H9 (cell line): ENCODE measurements at regions not wholly inside any gene's neighbourhood (a gene's known extent, or its start where the extent isn't known, plus 50 kb on each side); places are given as distances from the start of the nearest gene placed in this dataset.

Experiments used
- DNase-seq: peaks from one replicate; pipeline ENCODE4 v3.0.0-alpha.2; 2017
- H2AFZ ChIP-seq: one replicate; pipeline ENCODE4 v1.6.1; 2013; ENCODE audit warnings: mild to moderate bottlenecking, low read length, control low read depth, moderate library complexity
- H2AK5ac ChIP-seq: 2 replicates; pipeline ENCODE4 v1.6.1; 2013; ENCODE audit warnings: low read length, control low read depth, mixed read lengths; ENCODE audit not compliant: insufficient read length
- H2BK120ac ChIP-seq: one replicate; pipeline ENCODE4 v1.6.1; 2013; ENCODE audit warnings: low read depth, mild to moderate bottlenecking, low read length, control low read depth, inconsistent platforms; ENCODE audit not compliant: poor library complexity, severe bottlenecking
- H2BK12ac ChIP-seq: 2 replicates; pipeline ENCODE4 v1.6.1; 2013; ENCODE audit warnings: low read length, control low read depth, mixed read lengths, low read depth; ENCODE audit not compliant: insufficient read length
- H2BK15ac ChIP-seq: 2 replicates; pipeline ENCODE4 v1.6.1; 2013; ENCODE audit warnings: low read depth, low read length, control low read depth
- H2BK20ac ChIP-seq: one replicate; pipeline ENCODE4 v1.6.1; 2013; ENCODE audit warnings: low read depth, mild to moderate bottlenecking, low read length, control low read depth, inconsistent platforms; ENCODE audit not compliant: poor library complexity, severe bottlenecking
- H2BK5ac ChIP-seq: 2 replicates; pipeline ENCODE4 v1.6.1; 2013; ENCODE audit warnings: low read length, control low read depth, mixed read lengths; ENCODE audit not compliant: insufficient read length
- H3K14ac ChIP-seq: 2 replicates; pipeline ENCODE4 v1.6.1; 2013; ENCODE audit warnings: low read length, control low read depth; ENCODE audit not compliant: insufficient read depth
- H3K18ac ChIP-seq: 2 replicates; pipeline ENCODE4 v1.6.1; 2013; ENCODE audit warnings: low read depth, mild to moderate bottlenecking, mixed read lengths, low read length, control low read depth; ENCODE audit not compliant: insufficient read length
- H3K23ac ChIP-seq: 2 replicates; pipeline ENCODE4 v1.6.1; 2013; ENCODE audit warnings: low read length, control low read depth, mixed read lengths, low read depth; ENCODE audit not compliant: insufficient read length
- H3K23me2 ChIP-seq: 2 replicates; pipeline ENCODE4 v1.6.1; 2013; ENCODE audit warnings: low read depth, mild to moderate bottlenecking, mixed read lengths, low read length, control low read depth; ENCODE audit not compliant: insufficient read length, poor library complexity, severe bottlenecking
- H3K27ac ChIP-seq: 2 replicates; pipeline ENCODE4 v1.5.1; 2013; ENCODE audit warnings: low read length, control low read depth, mixed read lengths, low read depth; ENCODE audit not compliant: insufficient read length
- H3K27me3 ChIP-seq: 2 replicates; pipeline ENCODE4 v1.6.1; 2013; ENCODE audit warnings: low read length, control low read depth, inconsistent platforms; ENCODE audit not compliant: insufficient read depth
- H3K4ac ChIP-seq: 2 replicates; pipeline ENCODE4 v1.6.1; 2013; ENCODE audit warnings: low read depth, mild to moderate bottlenecking, control low read depth, inconsistent platforms, low read length, moderate library complexity
- H3K4me1 ChIP-seq: 2 replicates; pipeline ENCODE4 v1.6.1; 2013; ENCODE audit warnings: low read length, control low read depth, inconsistent platforms; ENCODE audit not compliant: insufficient read depth
- H3K4me2 ChIP-seq: 2 replicates; pipeline ENCODE4 v1.6.1; 2013; ENCODE audit warnings: low read length, control low read depth, mixed read lengths; ENCODE audit not compliant: insufficient read length, insufficient read depth
- H3K56ac ChIP-seq: 2 replicates; pipeline ENCODE4 v1.6.1; 2013; ENCODE audit warnings: low read depth, mild to moderate bottlenecking, mixed read lengths, low read length, control low read depth; ENCODE audit not compliant: insufficient read length
- H3K79me1 ChIP-seq: 2 replicates; pipeline ENCODE4 v1.6.1; 2013; ENCODE audit warnings: low read depth, mild to moderate bottlenecking, moderate library complexity, low read length, control low read depth, inconsistent platforms; ENCODE audit not compliant: insufficient read depth, poor library complexity, severe bottlenecking
- H3K79me2 ChIP-seq: 2 replicates; pipeline ENCODE4 v1.6.1; 2013; ENCODE audit warnings: low read length, control low read depth, inconsistent platforms; ENCODE audit not compliant: insufficient read depth
- H3K9ac ChIP-seq: 2 replicates; pipeline ENCODE4 v1.6.1; 2013; ENCODE audit warnings: low read length, control low read depth, mixed read lengths; ENCODE audit not compliant: insufficient read length; ENCODE audit errors: extremely low read depth
- H3K9me3 ChIP-seq: one replicate; pipeline ENCODE4 v1.6.1; 2013; ENCODE audit warnings: low read depth, low read length, inconsistent platforms; ENCODE audit not compliant: control insufficient read depth
- H3T11ph ChIP-seq: one replicate; pipeline ENCODE4 v1.6.1; 2013; ENCODE audit warnings: mild to moderate bottlenecking, low read length, control low read depth, inconsistent platforms
- H4K20me1 ChIP-seq: one replicate; pipeline ENCODE4 v1.6.1; 2013; ENCODE audit not compliant: control insufficient read depth, insufficient read length, insufficient read depth
- H4K5ac ChIP-seq: 2 replicates; pipeline ENCODE4 v1.6.1; 2013; ENCODE audit warnings: low read depth, mild to moderate bottlenecking, mixed read lengths, low read length, control low read depth; ENCODE audit not compliant: insufficient read length
- H4K8ac ChIP-seq: replicated peaks from 2 replicates; pipeline ENCODE4 v1.6.1; 2013; ENCODE audit warnings: low read length, control low read depth, mixed read lengths, low read depth; ENCODE audit not compliant: insufficient read length
- H4K91ac ChIP-seq: 2 replicates; pipeline ENCODE4 v1.6.1; 2013; ENCODE audit warnings: low read depth, mild to moderate bottlenecking, moderate library complexity, mixed read lengths, low read length, control low read depth; ENCODE audit not compliant: insufficient read length
- H3K27ac Mint-ChIP-seq, 3 experiments: 2 replicates in 2 of 3; 3 replicates in 1 of 3; pipeline ENCODE4 v1.8.0; 2020 to 2021; ENCODE audit warnings: mixed read lengths in 3 of 3, mild to moderate bottlenecking in 1 of 3, moderate library complexity in 1 of 3
- H3K27me3 Mint-ChIP-seq: 2 replicates; pipeline ENCODE4 v1.8.0; 2021; ENCODE audit warnings: low read depth, mild to moderate bottlenecking, moderate library complexity, mixed read lengths
- H3K36me3 Mint-ChIP-seq, 3 experiments: 2 replicates in 2 of 3; 3 replicates in 1 of 3; pipeline ENCODE4 v1.8.0; 2020 to 2021; ENCODE audit warnings: low read depth in 3 of 3, mixed read lengths in 3 of 3; ENCODE audit not compliant: insufficient read depth in 1 of 3
- H3K4me1 Mint-ChIP-seq, 2 experiments: 2 replicates each; pipeline ENCODE4 v1.8.0; 2020; ENCODE audit warnings: mixed read lengths in 2 of 2
- H3K4me3 Mint-ChIP-seq, 2 experiments: 2 replicates in 1 of 2; 3 replicates in 1 of 2; pipeline ENCODE4 v1.8.0; 2020 to 2021; ENCODE audit warnings: mild to moderate bottlenecking in 2 of 2, mixed read lengths in 2 of 2, moderate library complexity in 1 of 2
- H3K9me3 Mint-ChIP-seq, 2 experiments: 2 replicates in 1 of 2; 3 replicates in 1 of 2; pipeline ENCODE4 v1.8.0; 2020; ENCODE audit warnings: mild to moderate bottlenecking in 2 of 2, mixed read lengths in 2 of 2, moderate library complexity in 1 of 2
- CTCF ChIP-seq: fragments of 200-600 bp; sonication (generic); conservative IDR thresholded peaks from 3 replicates; pipeline ENCODE4 v1.8.0; 2021; ENCODE audit warnings: antibody characterized with exemption, mild to moderate bottlenecking
- WGBS: extraction: QIAGEN DNeasy Blood & Tissue Kit; methylation state at CpG from one replicate; pipeline ENCODE4 v1.1.7; 2013; ENCODE audit warnings: missing lambda C conversion rate, low lambda C conversion rate, mixed read lengths; ENCODE audit not compliant: insufficient read length; ENCODE audit errors: extremely low coverage; 5-methylcytosine and 5-hydroxymethylcytosine counted together

GRCh38 chr3:55322638-55323037, 164.5 kb downstream of the WNT5A start:
- no peak for TF ChIP-seq CTCF
- no peak overlapping the region for H4K8ac ChIP-seq
- H3K27ac ChIP-seq = no peak overlapping the region
- Mint-ChIP-seq H3K4me3 (no peak overlapping the region), H3K27me3 (no peaks in the 10 kb centered on the region), H3K9me3 (no peaks in the 10 kb centered on the region), H3K27ac (no peak overlapping the region), H3K4me1 (no peaks in the 10 kb centered on the region), H3K36me3 (no peaks in the 10 kb centered on the region)
- H3K79me2 ChIP-seq = no peaks in the 10 kb centered on the region
- H4K20me1 ChIP-seq = no peaks in the 10 kb centered on the region
- H3T11ph ChIP-seq = no peak overlapping the region
- no peak overlapping the region for H3K4me2 ChIP-seq
- H3K56ac ChIP-seq = no peak overlapping the region
- H3K23ac ChIP-seq = no peak overlapping the region
- H3K9me3 ChIP-seq = no peaks in the 10 kb centered on the region
- H2BK20ac ChIP-seq = no peak overlapping the region
- H2AFZ ChIP-seq = no peak overlapping the region
- H3K9ac ChIP-seq = no peak overlapping the region
- no peak overlapping the region for H2BK5ac ChIP-seq
- H3K18ac ChIP-seq = no peak overlapping the region
- no peak for DNase-seq
- no peak overlapping the region for H2BK12ac ChIP-seq
- H3K27me3 ChIP-seq = no peaks in the 10 kb centered on the region
- no peak overlapping the region for H4K5ac ChIP-seq
- H4K91ac ChIP-seq = no peak overlapping the region
- no CpG with 5 or more reads among the region's 7 CpGs for WGBS
- no peak overlapping the region for H2BK15ac ChIP-seq
- H3K14ac ChIP-seq = no peak overlapping the region
- H2AK5ac ChIP-seq = no peak overlapping the region
- H3K4ac ChIP-seq = no peak overlapping the region
- H3K79me1 ChIP-seq = no peaks in the 10 kb centered on the region
- no peaks in the 10 kb centered on the region for H3K23me2 ChIP-seq
- no peak overlapping the region for H2BK120ac ChIP-seq
- H3K4me1 ChIP-seq = no peaks in the 10 kb centered on the region
